Thyroid gland (tissue), 4 donors: ENCODE measurements at regions not wholly inside any gene's neighbourhood (a gene's known extent, or its start where the extent isn't known, plus 50 kb on each side); places are given as distances from the start of the nearest gene placed in this dataset.

Experiments
- CTCF ChIP-seq, 6 experiments: fragments of 200-600 bp in 3 of 6; fragments of 450-650 bp in 3 of 6; sonication (generic) in 3 of 6; IDR thresholded peaks; one replicate each; pipeline ENCODE4 v1.5.1; 2016 to 2019; ENCODE audit warnings: antibody characterized with exemption in 6 of 6, mild to moderate bottlenecking in 2 of 6, inconsistent platforms in 1 of 6, moderate library complexity in 1 of 6
- POLR2A ChIP-seq, 2 donors: fragments of 450-650 bp; IDR thresholded peaks; one replicate each; pipeline ENCODE4 v1.6.1; 2017; ENCODE audit warnings: antibody characterized with exemption in 2 of 2, mild to moderate bottlenecking in 2 of 2, moderate library complexity in 1 of 2

GRCh38 chr10:130440971-130441370 lies 304.8 kb downstream of the GLRX3 start:
- no peak for TF ChIP-seq POLR2A (IDR thresholded peaks at IDR 0.05)
- TF ChIP-seq CTCF (IDR thresholded peaks at IDR 0.05), result no peak
